DOHH2 (cell line): ENCODE measurements at regions not wholly inside any gene's neighbourhood (a gene's known extent, or its start where the extent isn't known, plus 50 kb on each side); places are given as distances from the start of the nearest gene placed in this dataset.

Source experiments
- H3F3A ChIP-seq: fragments of 200-600 bp; sonication (generic), shearing (Covaris generic); 2 replicates; pipeline ENCODE4 v1.6.0; 2016; ENCODE audit warnings: antibody characterized with exemption, mild to moderate bottlenecking; ENCODE audit not compliant: control insufficient read depth, insufficient read depth
- H3K27ac ChIP-seq: fragments of 200-600 bp; sonication (generic); 2 replicates; pipeline ENCODE4 v1.5.1; 2014; ENCODE audit warnings: low read depth, mild to moderate bottlenecking, low read length, moderate library complexity
- H3K27me3 ChIP-seq: fragments of 200-600 bp; sonication (generic); 2 replicates; pipeline ENCODE4 v1.6.1; 2014; ENCODE audit warnings: mild to moderate bottlenecking, low read length, mixed read lengths; ENCODE audit not compliant: control insufficient read depth
- H3K36me3 ChIP-seq: fragments of 200-600 bp; sonication (generic); 2 replicates; pipeline ENCODE4 v1.6.1; 2014; ENCODE audit warnings: mild to moderate bottlenecking, low read length, moderate library complexity, mixed read lengths; ENCODE audit not compliant: control insufficient read depth
- H3K4me1 ChIP-seq: fragments of 200-600 bp; sonication (generic); 2 replicates; pipeline ENCODE4 v1.6.1; 2014; ENCODE audit warnings: mild to moderate bottlenecking, low read length, mixed read lengths; ENCODE audit not compliant: control insufficient read depth
- H3K4me2 ChIP-seq: fragments of 200-600 bp; sonication (generic); 2 replicates; pipeline ENCODE4 v1.6.0; 2014; ENCODE audit warnings: mild to moderate bottlenecking, low read length, moderate library complexity
- H3K4me3 ChIP-seq: fragments of 200-600 bp; sonication (generic); 2 replicates; pipeline ENCODE4 v1.5.1; 2014; ENCODE audit warnings: mild to moderate bottlenecking, low read length, mixed read lengths
- H3K79me2 ChIP-seq: fragments of 200-600 bp; sonication (generic); 2 replicates; pipeline ENCODE4 v1.6.1; 2014; ENCODE audit warnings: mild to moderate bottlenecking, low read length, mixed read lengths; ENCODE audit not compliant: control insufficient read depth
- H3K9me2 ChIP-seq: fragments of 200-600 bp; sonication (generic); replicated peaks from 2 replicates; pipeline ENCODE4 v1.6.1; 2014; ENCODE audit warnings: mild to moderate bottlenecking, low read length, mixed read lengths; ENCODE audit not compliant: control insufficient read depth
- H3K9me3 ChIP-seq: fragments of 200-600 bp; sonication (generic); 2 replicates; pipeline ENCODE4 v1.6.1; 2014; ENCODE audit warnings: antibody characterized with exemption, low read length, mixed read lengths; ENCODE audit not compliant: control insufficient read depth, insufficient read depth
- H4K20me1 ChIP-seq: fragments of 200-600 bp; sonication (generic); 2 replicates; pipeline ENCODE4 v1.6.0; 2014; ENCODE audit warnings: low read depth, mild to moderate bottlenecking, antibody characterized with exemption, low read length, moderate library complexity; ENCODE audit not compliant: control insufficient read depth, insufficient read depth
- CTCF ChIP-seq: fragments of 200-600 bp; sonication (generic); IDR thresholded peaks from one replicate; pipeline ENCODE4 v1.5.1; 2014; ENCODE audit warnings: antibody characterized with exemption, mild to moderate bottlenecking, low read depth, low read length; ENCODE audit not compliant: poor library complexity, severe bottlenecking
- EZH2phosphoT487 ChIP-seq: fragments of 200-600 bp; sonication (generic); IDR thresholded peaks from 2 replicates; pipeline ENCODE4 v1.6.1; 2017; ENCODE audit warnings: borderline replicate concordance, mild to moderate bottlenecking, antibody characterized with exemption, low read length, moderate library complexity, mixed read lengths

GRCh38 chr7:33745934-33746333 is 159.4 kb upstream of the BMPER start:
- no peaks in the 10 kb centered on the region for H3K36me3 ChIP-seq
- peaks cover 25% of the 10 kb centered on the region for H3K4me1 ChIP-seq
- H3K4me3 ChIP-seq = no peak overlapping the region
- no peaks in the 10 kb centered on the region for H3K9me2 ChIP-seq
- no peaks in the 10 kb centered on the region for H3K27me3 ChIP-seq
- H3K27ac ChIP-seq = no peak overlapping the region
- TF ChIP-seq CTCF (no peak), EZH2phosphoT487 (no peak)
- no peaks in the 10 kb centered on the region for H3K79me2 ChIP-seq
- peaks cover 13% of the 10 kb centered on the region; the same call in 1 of the 2 replicates for H3K9me3 ChIP-seq
- H3F3A ChIP-seq = peaks cover 4% of the 10 kb centered on the region
- H3K4me2 ChIP-seq = no peak overlapping the region
- H4K20me1 ChIP-seq = no peaks in the 10 kb centered on the region

GRCh38 chr7:33748793-33749192 is 156.5 kb upstream of the BMPER start:
- no peaks in the 10 kb centered on the region for H3K9me2 ChIP-seq
- H3K27ac ChIP-seq = no peak overlapping the region
- peaks cover 4% of the 10 kb centered on the region; the same call in 1 of the 2 replicates for H3K9me3 ChIP-seq
- H3K4me3 ChIP-seq = no peak overlapping the region
- H3K36me3 ChIP-seq = no peaks in the 10 kb centered on the region
- H3F3A ChIP-seq = peaks cover 6% of the 10 kb centered on the region
- TF ChIP-seq CTCF = no peak
- TF ChIP-seq EZH2phosphoT487 = no peak
- H3K27me3 ChIP-seq = no peaks in the 10 kb centered on the region
- H3K4me2 ChIP-seq = no peak overlapping the region
- no peaks in the 10 kb centered on the region for H3K79me2 ChIP-seq
- no peaks in the 10 kb centered on the region for H4K20me1 ChIP-seq
- peaks cover 43% of the 10 kb centered on the region for H3K4me1 ChIP-seq

- H3K4me2 ChIP-seq = peak overlapping the region; percentile 69
- no peak for TF ChIP-seq EZH2phosphoT487
- TF ChIP-seq CTCF = no peak
- H3K27me3 ChIP-seq = no peaks in the 10 kb centered on the region
- H4K20me1 ChIP-seq = no peaks in the 10 kb centered on the region
- no peaks in the 10 kb centered on the region for H3K9me2 ChIP-seq
- H3K27ac ChIP-seq = peak overlapping the region; percentile 84
- no peaks in the 10 kb centered on the region for H3K79me2 ChIP-seq
- peaks cover 36% of the 10 kb centered on the region for H3K4me1 ChIP-seq
- peaks cover 6% of the 10 kb centered on the region for H3F3A ChIP-seq
- no peaks in the 10 kb centered on the region for H3K9me3 ChIP-seq
- H3K4me3 ChIP-seq = peak overlapping the region; percentile 55
- H3K36me3 ChIP-seq = no peaks in the 10 kb centered on the region
These were observed 155.2 kb upstream of the BMPER start for GRCh38 chr7:33750177-33750576.

GRCh38 chr7:33751443-33751842 is 153.9 kb upstream of the BMPER start:
- Histone ChIP-seq H3K27me3 (no peaks in the 10 kb centered on the region), H3K79me2 (no peaks in the 10 kb centered on the region), H3K4me1 (peaks cover 36% of the 10 kb centered on the region), H4K20me1 (no peaks in the 10 kb centered on the region), H3K4me2 (peak overlapping the region; percentile 69), H3F3A (peaks cover 6% of the 10 kb centered on the region), H3K9me3 (no peaks in the 10 kb centered on the region), H3K9me2 (no peaks in the 10 kb centered on the region), H3K27ac (peak overlapping the region; percentile 84), H3K4me3 (0 out of 2 replicates have a peak overlapping the region, but pooled peaks have one; percentile 1), H3K36me3 (no peaks in the 10 kb centered on the region)
- TF ChIP-seq EZH2phosphoT487 (no peak), CTCF (no peak)
